Peyer's patch (tissue), 4 donors: ENCODE measurements at regions not wholly inside any gene's neighbourhood (a gene's known extent, or its start where the extent isn't known, plus 50 kb on each side); places are given as distances from the start of the nearest gene placed in this dataset.
A peak's percentile ranks its signal among the peaks of the same experiment; 100 is the strongest.

Experiments used
- DNase-seq, 3 donors: peaks; one replicate each; pipeline ENCODE4 v3.0.0-alpha.2; 2017 to 2019
- H3K27ac ChIP-seq, 4 donors: fragments of 200-600 bp; sonication (generic); one replicate each; pipeline ENCODE4 v1.5.1; 2016 to 2019
- H3K27me3 ChIP-seq, 2 donors: fragments of 200-600 bp; sonication (generic); one replicate each; pipeline ENCODE4 v1.5.1; 2019
- H3K36me3 ChIP-seq, 3 donors: fragments of 200-600 bp; sonication (generic); one replicate each; pipeline ENCODE4 v1.5.1; 2016 to 2019
- H3K4me1 ChIP-seq, 4 donors: fragments of 200-600 bp; sonication (generic); one replicate each; pipeline ENCODE4 v1.5.1; 2016 to 2019
- H3K4me3 ChIP-seq, 4 donors: fragments of 200-600 bp; sonication (generic); 1 replicate in 3 of 4; 2 replicates in 1 of 4; pipeline ENCODE4 v1.5.1; 2016 to 2019; ENCODE audit warnings: mild to moderate bottlenecking in 1 of 4
- H3K9me3 ChIP-seq, 4 donors: fragments of 200-600 bp; sonication (generic); one replicate each; pipeline ENCODE4 v1.5.1; 2016 to 2019; ENCODE audit warnings: mild to moderate bottlenecking in 1 of 4
- POLR2A ChIP-seq, 2 donors: fragments of 450-650 bp; IDR thresholded peaks; one replicate each; pipeline ENCODE4 v1.5.1; 2017; ENCODE audit warnings: antibody characterized with exemption in 2 of 2, mild to moderate bottlenecking in 2 of 2, moderate library complexity in 2 of 2
- TF ChIP-seq, protein P1 (sequence below), 6 experiments: fragments of 450-650 bp in 4 of 6; fragments of 200-600 bp in 2 of 6; sonication (generic) in 1 of 6; IDR thresholded peaks; one replicate each; pipeline ENCODE4 v1.5.1; 2017 to 2019; ENCODE audit warnings: antibody characterized with exemption in 6 of 6, mild to moderate bottlenecking in 3 of 6, moderate library complexity in 1 of 6

DNA sequence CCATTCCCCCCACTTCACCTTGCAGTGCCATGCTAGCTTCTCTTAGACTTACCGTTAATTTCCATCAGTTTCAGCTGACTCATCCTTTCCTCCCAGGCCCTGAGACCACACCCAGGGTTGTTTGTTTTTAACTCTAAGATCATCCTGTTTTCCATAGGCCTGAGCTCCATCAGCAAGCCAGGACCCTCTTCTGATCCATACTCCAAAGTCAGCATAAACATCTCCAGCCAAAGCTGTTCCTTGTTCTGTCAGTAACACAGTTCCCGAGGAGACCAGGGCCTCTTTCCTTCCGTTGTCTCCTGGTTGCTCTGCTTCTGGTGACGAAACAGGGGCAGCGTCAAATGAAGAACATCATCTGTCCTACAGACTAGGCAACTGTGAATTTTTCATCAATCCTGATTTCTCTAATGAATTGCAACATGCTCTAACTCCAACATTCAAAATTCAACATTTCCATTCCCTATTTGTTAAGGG is 83.8 kb upstream of the HNF1B start:
- DNase-seq = no peak
- Histone ChIP-seq H3K4me3 (no peak overlapping the region), H3K27me3 (no peaks in the 10 kb centered on the region), H3K9me3 (no peaks in the 10 kb centered on the region), H3K36me3 (no peaks in the 10 kb centered on the region), H3K27ac (no peak overlapping the region), H3K4me1 (no peaks in the 10 kb centered on the region)
- no peak for TF ChIP-seq POLR2A (IDR thresholded peaks at IDR 0.05)
- TF ChIP-seq, protein P1, sequence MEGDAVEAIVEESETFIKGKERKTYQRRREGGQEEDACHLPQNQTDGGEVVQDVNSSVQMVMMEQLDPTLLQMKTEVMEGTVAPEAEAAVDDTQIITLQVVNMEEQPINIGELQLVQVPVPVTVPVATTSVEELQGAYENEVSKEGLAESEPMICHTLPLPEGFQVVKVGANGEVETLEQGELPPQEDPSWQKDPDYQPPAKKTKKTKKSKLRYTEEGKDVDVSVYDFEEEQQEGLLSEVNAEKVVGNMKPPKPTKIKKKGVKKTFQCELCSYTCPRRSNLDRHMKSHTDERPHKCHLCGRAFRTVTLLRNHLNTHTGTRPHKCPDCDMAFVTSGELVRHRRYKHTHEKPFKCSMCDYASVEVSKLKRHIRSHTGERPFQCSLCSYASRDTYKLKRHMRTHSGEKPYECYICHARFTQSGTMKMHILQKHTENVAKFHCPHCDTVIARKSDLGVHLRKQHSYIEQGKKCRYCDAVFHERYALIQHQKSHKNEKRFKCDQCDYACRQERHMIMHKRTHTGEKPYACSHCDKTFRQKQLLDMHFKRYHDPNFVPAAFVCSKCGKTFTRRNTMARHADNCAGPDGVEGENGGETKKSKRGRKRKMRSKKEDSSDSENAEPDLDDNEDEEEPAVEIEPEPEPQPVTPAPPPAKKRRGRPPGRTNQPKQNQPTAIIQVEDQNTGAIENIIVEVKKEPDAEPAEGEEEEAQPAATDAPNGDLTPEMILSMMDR (IDR thresholded peaks at IDR 0.05) = no peak

DNA sequence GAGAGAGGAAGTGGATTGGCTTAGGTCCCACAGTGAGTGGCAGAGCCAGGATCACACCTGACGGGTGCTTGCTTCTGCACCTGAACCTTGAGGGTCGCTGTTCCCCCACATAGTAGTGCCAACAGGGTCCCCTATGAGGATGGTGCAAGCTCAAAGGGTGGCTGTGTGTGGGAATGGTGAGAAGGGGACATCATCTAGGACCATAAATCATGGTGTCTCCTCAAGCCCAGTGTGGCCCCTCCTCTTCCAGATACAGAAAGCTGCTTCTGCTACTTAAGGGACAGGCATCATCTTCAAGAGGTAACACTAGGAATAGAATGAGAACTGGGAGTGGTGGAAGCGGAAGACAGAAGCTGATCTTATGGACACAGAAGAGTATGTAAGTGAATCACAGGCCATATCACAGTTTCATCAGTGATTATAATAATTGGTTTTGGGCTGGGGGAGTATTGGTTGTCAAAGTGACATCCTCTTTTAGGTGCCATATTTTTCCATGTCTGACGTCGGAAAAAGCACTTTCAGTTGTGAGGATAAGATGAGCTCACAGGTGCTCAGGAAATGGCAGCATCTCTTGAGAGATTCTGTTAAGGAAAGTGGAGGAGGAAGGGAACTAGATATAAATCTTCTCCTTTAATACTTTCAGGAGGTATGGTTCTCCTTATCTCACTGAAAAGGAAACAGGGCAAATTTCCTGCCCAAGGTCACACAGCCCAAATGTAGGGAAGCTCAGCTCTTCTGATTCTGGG is 83.2 kb upstream of the HNF1B start:
- no peaks in the 10 kb centered on the region for H3K4me1 ChIP-seq
- no peaks in the 10 kb centered on the region for H3K27me3 ChIP-seq
- no peaks in the 10 kb centered on the region for H3K36me3 ChIP-seq
- H3K4me3 ChIP-seq = no peak overlapping the region
- no peak for TF ChIP-seq POLR2A (IDR thresholded peaks at IDR 0.05)
- TF ChIP-seq, protein P1 (IDR thresholded peaks at IDR 0.05) = no peak
- no peaks in the 10 kb centered on the region for H3K9me3 ChIP-seq
- DNase-seq = no peak
- H3K27ac ChIP-seq = no peak overlapping the region

DNA sequence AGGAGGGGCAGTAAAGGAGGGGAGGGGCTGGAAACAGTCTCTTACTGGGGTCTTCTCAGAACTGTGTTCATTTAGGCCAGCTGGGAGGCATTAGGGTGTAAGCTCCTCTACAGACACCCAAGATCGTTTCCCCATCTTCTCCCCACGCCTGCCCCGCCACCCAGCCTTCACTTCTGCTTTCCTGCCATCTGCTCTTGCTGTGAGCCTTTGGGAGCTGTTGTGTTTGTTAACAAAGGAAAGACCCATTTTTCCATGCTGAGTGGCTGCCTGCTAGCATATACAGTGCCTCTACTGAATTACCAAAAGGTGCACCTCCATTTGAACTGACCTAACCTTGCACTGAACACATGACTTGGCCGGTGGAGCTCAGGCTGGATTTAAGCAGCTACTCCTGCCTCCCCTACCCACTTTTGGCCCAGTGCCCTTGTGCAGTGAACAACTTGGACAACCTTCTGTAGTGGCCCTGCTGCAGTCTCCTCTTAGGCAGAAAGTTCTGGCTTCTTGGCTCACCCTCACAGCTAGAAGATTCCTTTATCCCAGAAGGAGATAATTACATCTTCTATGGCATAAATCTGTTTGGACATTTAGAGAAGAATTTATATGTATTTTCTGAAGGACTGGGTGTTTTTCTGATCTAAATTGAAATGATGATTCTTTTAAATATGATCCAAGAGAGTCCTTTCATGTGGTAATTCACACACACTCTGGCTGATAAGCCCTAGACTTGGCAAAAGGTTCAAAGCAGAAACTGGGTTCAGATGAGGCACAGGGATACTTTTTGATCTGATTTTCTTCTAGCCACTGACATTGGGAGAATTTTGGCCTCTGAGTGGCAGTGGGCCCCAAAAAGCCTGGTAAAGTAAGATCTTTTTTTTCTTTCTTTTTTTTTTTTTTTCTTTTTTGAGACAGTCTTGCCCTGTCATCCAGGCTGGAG is 81.9 kb upstream of the HNF1B start:
- Histone ChIP-seq H3K9me3 (no peaks in the 10 kb centered on the region), H3K4me1 (no peaks in the 10 kb centered on the region), H3K36me3 (no peaks in the 10 kb centered on the region), H3K4me3 (no peak overlapping the region), H3K27me3 (no peaks in the 10 kb centered on the region), H3K27ac (no peak overlapping the region)
- peak in 2 of 3 donors; percentile 45 to 53 for DNase-seq
- TF ChIP-seq POLR2A (IDR thresholded peaks at IDR 0.05) = no peak
- TF ChIP-seq, protein P1 (IDR thresholded peaks at IDR 0.05) = no peak

DNA sequence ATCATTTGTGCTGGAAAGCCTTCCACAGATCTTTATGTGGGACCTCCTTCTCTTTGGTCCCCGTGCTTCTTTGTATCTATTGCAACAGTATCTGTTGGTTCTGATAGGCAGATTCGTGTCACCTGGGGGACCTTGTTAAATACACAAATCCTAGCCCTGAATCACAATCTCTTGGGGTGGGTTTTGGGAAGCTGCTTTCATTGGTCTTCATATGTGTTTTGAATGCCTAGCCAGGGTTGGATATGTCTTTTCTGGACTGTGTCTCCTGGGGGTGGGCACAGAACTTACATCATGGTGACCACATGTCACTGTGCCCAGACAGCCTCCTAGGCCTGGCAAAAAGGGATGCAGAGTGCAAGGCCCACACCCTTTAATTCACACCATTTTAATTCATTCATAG is 81.0 kb upstream of the HNF1B start:
- no peak for DNase-seq

More for the DNA sequence above, 81.0 kb upstream of the HNF1B start:
- Histone ChIP-seq H3K27me3 (no peaks in the 10 kb centered on the region), H3K4me1 (no peaks in the 10 kb centered on the region), H3K9me3 (no peaks in the 10 kb centered on the region), H3K4me3 (no peak overlapping the region), H3K27ac (no peak overlapping the region), H3K36me3 (no peaks in the 10 kb centered on the region)
- TF ChIP-seq POLR2A (IDR thresholded peaks at IDR 0.05) = no peak
- TF ChIP-seq, protein P1 (IDR thresholded peaks at IDR 0.05) = no peak
